ENCODE measurements at regions not wholly inside any gene's neighbourhood (a gene's known extent, or its start where the extent isn't known, plus 50 kb on each side); places are given as distances from the start of the nearest gene placed in this dataset.

DNA sequence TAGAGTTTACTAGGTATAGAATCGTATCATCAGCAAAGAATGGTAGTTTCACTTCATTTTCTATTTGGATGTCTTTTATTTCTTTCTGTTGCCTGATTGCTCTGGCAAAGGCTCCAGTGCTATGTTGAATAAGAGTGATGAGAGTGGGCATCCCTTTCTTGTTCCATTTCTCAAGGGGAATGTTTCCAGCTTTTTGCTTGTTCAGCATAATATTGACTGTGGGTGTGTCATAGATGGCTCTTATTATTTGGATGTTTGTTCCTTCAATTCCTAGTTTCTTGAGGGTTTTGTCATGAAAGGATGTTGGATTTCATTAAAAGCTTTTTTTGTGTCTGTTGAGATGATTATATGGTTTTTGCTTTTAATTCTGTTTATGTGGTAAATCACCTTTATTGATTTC lies 1114.5 kb downstream of the RAPGEF2 start:
- H3K4me1 ChIP-seq (ENCODE audit: control insufficient read depth, extremely low read depth, insufficient read depth, low read length), result no peaks in the 10 kb centered on the region
- no peaks in the 10 kb centered on the region for H4K20me1 ChIP-seq (ENCODE audit: control insufficient read depth, extremely low read depth, insufficient read depth, low read length)
- no peak overlapping the region for H3K4me2 ChIP-seq (ENCODE audit: control insufficient read depth, extremely low read depth, insufficient read depth, low read depth, low read length)
- no peak for DNase-seq (ENCODE audit: low read depth, low spot score)
- no peak for TF ChIP-seq EZH2 (IDR thresholded peaks at IDR 0.05; ENCODE audit: low read length)
- TF ChIP-seq, protein P1, sequence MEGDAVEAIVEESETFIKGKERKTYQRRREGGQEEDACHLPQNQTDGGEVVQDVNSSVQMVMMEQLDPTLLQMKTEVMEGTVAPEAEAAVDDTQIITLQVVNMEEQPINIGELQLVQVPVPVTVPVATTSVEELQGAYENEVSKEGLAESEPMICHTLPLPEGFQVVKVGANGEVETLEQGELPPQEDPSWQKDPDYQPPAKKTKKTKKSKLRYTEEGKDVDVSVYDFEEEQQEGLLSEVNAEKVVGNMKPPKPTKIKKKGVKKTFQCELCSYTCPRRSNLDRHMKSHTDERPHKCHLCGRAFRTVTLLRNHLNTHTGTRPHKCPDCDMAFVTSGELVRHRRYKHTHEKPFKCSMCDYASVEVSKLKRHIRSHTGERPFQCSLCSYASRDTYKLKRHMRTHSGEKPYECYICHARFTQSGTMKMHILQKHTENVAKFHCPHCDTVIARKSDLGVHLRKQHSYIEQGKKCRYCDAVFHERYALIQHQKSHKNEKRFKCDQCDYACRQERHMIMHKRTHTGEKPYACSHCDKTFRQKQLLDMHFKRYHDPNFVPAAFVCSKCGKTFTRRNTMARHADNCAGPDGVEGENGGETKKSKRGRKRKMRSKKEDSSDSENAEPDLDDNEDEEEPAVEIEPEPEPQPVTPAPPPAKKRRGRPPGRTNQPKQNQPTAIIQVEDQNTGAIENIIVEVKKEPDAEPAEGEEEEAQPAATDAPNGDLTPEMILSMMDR (optimal IDR thresholded peaks at IDR 0.05 in 1 of 3, IDR thresholded peaks at IDR 0.05 in 1 of 3, conservative IDR thresholded peaks at IDR 0.05 in 1 of 3; ENCODE audit: extremely low read depth in 1 of 3, insufficient read depth in 2 of 3, low read length in 3 of 3), result no peak
- H3K9me1 ChIP-seq (ENCODE audit: control insufficient read depth, extremely low read depth, insufficient read depth, low read length), result no peaks in the 10 kb centered on the region
- no peak overlapping the region for H3K27ac ChIP-seq (ENCODE audit: control insufficient read depth, insufficient read depth, low read length)
- no peaks in the 10 kb centered on the region for H3K9me3 ChIP-seq (ENCODE audit: control insufficient read depth, low read depth, low read length)
- H3K79me2 ChIP-seq (ENCODE audit: control insufficient read depth, insufficient read depth, low read length), result no peaks in the 10 kb centered on the region
- H3K4me3 ChIP-seq (ENCODE audit: control insufficient read depth in 2 of 3, extremely low read depth in 1 of 3, insufficient read depth in 2 of 3, low read depth in 1 of 3, low read length in 3 of 3), result no peak overlapping the region
- no peak for FAIRE-seq
- dilution Hi-C loops (cut with MboI; ENCODE audit: extremely low pct_ligation_motif_present, low sequenced_read_pairs), result no loop called here
- H3K36me3 ChIP-seq (ENCODE audit: control insufficient read depth in 2 of 2, extremely low read depth in 1 of 2, insufficient read depth in 2 of 2, low read length in 2 of 2), result no peaks in the 10 kb centered on the region
- H3K27me3 ChIP-seq (ENCODE audit: control insufficient read depth, extremely low read depth, insufficient read depth, low read length), result no peaks in the 10 kb centered on the region
- no peak overlapping the region for H2AFZ ChIP-seq (ENCODE audit: control insufficient read depth, low read length)
- H3K9ac ChIP-seq (ENCODE audit: control insufficient read depth, extremely low read depth, insufficient read depth, low read length), result no peak overlapping the region

- Histone ChIP-seq H3K4me1 (ENCODE audit: control insufficient read depth, extremely low read depth, insufficient read depth, low read length) (no peaks in the 10 kb centered on the region), H3K4me2 (ENCODE audit: control insufficient read depth, extremely low read depth, insufficient read depth, low read depth, low read length) (no peak overlapping the region), H3K79me2 (ENCODE audit: control insufficient read depth, insufficient read depth, low read length) (no peaks in the 10 kb centered on the region), H4K20me1 (ENCODE audit: control insufficient read depth, extremely low read depth, insufficient read depth, low read length) (no peaks in the 10 kb centered on the region), H3K27ac (ENCODE audit: control insufficient read depth, insufficient read depth, low read length) (no peak overlapping the region), H3K36me3 (ENCODE audit: control insufficient read depth in 2 of 2, extremely low read depth in 1 of 2, insufficient read depth in 2 of 2, low read length in 2 of 2) (no peaks in the 10 kb centered on the region), H3K4me3 (ENCODE audit: control insufficient read depth in 2 of 3, extremely low read depth in 1 of 3, insufficient read depth in 2 of 3, low read depth in 1 of 3, low read length in 3 of 3) (no peak overlapping the region), H3K9ac (ENCODE audit: control insufficient read depth, extremely low read depth, insufficient read depth, low read length) (no peak overlapping the region), H3K9me1 (ENCODE audit: control insufficient read depth, extremely low read depth, insufficient read depth, low read length) (no peaks in the 10 kb centered on the region), H3K9me3 (ENCODE audit: control insufficient read depth, low read depth, low read length) (no peaks in the 10 kb centered on the region), H3K27me3 (ENCODE audit: control insufficient read depth, extremely low read depth, insufficient read depth, low read length) (no peaks in the 10 kb centered on the region), H2AFZ (ENCODE audit: control insufficient read depth, low read length) (no peak overlapping the region)
- dilution Hi-C loops (cut with MboI; ENCODE audit: extremely low pct_ligation_motif_present, low sequenced_read_pairs), result no loop called here
- FAIRE-seq (no peak), DNase-seq (ENCODE audit: low read depth, low spot score) (no peak)
- TF ChIP-seq EZH2 (IDR thresholded peaks at IDR 0.05; ENCODE audit: low read length), result no peak
- TF ChIP-seq, protein P1 (optimal IDR thresholded peaks at IDR 0.05 in 1 of 3, IDR thresholded peaks at IDR 0.05 in 1 of 3, conservative IDR thresholded peaks at IDR 0.05 in 1 of 3; ENCODE audit: extremely low read depth in 1 of 3, insufficient read depth in 2 of 3, low read length in 3 of 3), result no peak
Measured at GRCh38 chr4:160224049-160224448, 1121.2 kb downstream of the RAPGEF2 start.

Measured in keratinocyte (primary cell).